ENCODE measurements at regions not wholly inside any gene's neighbourhood (a gene's known extent, or its start where the extent isn't known, plus 50 kb on each side); places are given as distances from the start of the nearest gene placed in this dataset.

DNA sequence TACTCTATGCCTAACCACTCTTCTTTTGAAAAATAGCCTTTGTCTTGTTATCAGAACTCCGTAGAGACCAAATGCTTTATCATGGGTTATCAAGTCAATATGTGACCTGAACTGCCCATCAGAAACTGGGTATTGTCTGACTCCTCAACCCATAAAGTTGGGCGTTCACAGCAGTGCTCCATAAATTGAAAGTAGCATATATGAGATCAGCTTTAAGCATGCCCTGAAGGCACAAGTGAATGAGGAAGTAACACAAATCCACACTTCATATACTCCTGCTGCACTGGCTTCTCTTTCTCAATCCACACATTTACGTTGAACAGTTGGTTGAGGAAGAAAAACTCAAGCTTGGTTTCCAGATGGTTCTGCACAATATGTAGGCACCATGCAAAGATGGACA, 1106.0 kb downstream of the STIM2 start:
- TF ChIP-seq, protein P1, sequence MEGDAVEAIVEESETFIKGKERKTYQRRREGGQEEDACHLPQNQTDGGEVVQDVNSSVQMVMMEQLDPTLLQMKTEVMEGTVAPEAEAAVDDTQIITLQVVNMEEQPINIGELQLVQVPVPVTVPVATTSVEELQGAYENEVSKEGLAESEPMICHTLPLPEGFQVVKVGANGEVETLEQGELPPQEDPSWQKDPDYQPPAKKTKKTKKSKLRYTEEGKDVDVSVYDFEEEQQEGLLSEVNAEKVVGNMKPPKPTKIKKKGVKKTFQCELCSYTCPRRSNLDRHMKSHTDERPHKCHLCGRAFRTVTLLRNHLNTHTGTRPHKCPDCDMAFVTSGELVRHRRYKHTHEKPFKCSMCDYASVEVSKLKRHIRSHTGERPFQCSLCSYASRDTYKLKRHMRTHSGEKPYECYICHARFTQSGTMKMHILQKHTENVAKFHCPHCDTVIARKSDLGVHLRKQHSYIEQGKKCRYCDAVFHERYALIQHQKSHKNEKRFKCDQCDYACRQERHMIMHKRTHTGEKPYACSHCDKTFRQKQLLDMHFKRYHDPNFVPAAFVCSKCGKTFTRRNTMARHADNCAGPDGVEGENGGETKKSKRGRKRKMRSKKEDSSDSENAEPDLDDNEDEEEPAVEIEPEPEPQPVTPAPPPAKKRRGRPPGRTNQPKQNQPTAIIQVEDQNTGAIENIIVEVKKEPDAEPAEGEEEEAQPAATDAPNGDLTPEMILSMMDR (IDR thresholded peaks at IDR 0.05), result no peak
- TF ChIP-seq RXRA (IDR thresholded peaks at IDR 0.05; ENCODE audit: borderline replicate concordance, low read depth) (no peak), YY1 (IDR thresholded peaks at IDR 0.05; ENCODE audit: low read depth) (no peak), TCF12 (IDR thresholded peaks at IDR 0.05) (no peak), RAD21 (IDR thresholded peaks at IDR 0.05; ENCODE audit: low read length) (no peak), SIN3A (IDR thresholded peaks at IDR 0.05; ENCODE audit: borderline replicate concordance, low read depth, low read length) (no peak), CHD2 (IDR thresholded peaks at IDR 0.05; ENCODE audit: low read length, partially characterized antibody) (no peak), POLR2AphosphoS5 (IDR thresholded peaks at IDR 0.05; ENCODE audit: low read depth, low read length) (no peak), MXI1 (IDR thresholded peaks at IDR 0.05; ENCODE audit: low read depth, low read length) (no peak), NRF1 (IDR thresholded peaks at IDR 0.05; ENCODE audit: low read depth, low read length) (no peak), RFX5 (IDR thresholded peaks at IDR 0.05; ENCODE audit: low read length) (no peak)
- TF ChIP-seq, protein P2, sequence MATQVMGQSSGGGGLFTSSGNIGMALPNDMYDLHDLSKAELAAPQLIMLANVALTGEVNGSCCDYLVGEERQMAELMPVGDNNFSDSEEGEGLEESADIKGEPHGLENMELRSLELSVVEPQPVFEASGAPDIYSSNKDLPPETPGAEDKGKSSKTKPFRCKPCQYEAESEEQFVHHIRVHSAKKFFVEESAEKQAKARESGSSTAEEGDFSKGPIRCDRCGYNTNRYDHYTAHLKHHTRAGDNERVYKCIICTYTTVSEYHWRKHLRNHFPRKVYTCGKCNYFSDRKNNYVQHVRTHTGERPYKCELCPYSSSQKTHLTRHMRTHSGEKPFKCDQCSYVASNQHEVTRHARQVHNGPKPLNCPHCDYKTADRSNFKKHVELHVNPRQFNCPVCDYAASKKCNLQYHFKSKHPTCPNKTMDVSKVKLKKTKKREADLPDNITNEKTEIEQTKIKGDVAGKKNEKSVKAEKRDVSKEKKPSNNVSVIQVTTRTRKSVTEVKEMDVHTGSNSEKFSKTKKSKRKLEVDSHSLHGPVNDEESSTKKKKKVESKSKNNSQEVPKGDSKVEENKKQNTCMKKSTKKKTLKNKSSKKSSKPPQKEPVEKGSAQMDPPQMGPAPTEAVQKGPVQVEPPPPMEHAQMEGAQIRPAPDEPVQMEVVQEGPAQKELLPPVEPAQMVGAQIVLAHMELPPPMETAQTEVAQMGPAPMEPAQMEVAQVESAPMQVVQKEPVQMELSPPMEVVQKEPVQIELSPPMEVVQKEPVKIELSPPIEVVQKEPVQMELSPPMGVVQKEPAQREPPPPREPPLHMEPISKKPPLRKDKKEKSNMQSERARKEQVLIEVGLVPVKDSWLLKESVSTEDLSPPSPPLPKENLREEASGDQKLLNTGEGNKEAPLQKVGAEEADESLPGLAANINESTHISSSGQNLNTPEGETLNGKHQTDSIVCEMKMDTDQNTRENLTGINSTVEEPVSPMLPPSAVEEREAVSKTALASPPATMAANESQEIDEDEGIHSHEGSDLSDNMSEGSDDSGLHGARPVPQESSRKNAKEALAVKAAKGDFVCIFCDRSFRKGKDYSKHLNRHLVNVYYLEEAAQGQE (IDR thresholded peaks at IDR 0.05; ENCODE audit: low read depth, low read length), result no peak
- TF ChIP-seq, protein P3, sequence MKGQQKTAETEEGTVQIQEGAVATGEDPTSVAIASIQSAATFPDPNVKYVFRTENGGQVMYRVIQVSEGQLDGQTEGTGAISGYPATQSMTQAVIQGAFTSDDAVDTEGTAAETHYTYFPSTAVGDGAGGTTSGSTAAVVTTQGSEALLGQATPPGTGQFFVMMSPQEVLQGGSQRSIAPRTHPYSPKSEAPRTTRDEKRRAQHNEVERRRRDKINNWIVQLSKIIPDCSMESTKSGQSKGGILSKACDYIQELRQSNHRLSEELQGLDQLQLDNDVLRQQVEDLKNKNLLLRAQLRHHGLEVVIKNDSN (IDR thresholded peaks at IDR 0.05; ENCODE audit: borderline replicate concordance, low read depth), result no peak
- TF ChIP-seq, protein P4, sequence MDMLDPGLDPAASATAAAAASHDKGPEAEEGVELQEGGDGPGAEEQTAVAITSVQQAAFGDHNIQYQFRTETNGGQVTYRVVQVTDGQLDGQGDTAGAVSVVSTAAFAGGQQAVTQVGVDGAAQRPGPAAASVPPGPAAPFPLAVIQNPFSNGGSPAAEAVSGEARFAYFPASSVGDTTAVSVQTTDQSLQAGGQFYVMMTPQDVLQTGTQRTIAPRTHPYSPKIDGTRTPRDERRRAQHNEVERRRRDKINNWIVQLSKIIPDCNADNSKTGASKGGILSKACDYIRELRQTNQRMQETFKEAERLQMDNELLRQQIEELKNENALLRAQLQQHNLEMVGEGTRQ (IDR thresholded peaks at IDR 0.05; ENCODE audit: borderline replicate concordance, low read depth, low read length), result no peak

Data from SK-N-SH (cell line).